ENCODE measurements at regions not wholly inside any gene's neighbourhood (a gene's known extent, or its start where the extent isn't known, plus 50 kb on each side); places are given as distances from the start of the nearest gene placed in this dataset.

DNA sequence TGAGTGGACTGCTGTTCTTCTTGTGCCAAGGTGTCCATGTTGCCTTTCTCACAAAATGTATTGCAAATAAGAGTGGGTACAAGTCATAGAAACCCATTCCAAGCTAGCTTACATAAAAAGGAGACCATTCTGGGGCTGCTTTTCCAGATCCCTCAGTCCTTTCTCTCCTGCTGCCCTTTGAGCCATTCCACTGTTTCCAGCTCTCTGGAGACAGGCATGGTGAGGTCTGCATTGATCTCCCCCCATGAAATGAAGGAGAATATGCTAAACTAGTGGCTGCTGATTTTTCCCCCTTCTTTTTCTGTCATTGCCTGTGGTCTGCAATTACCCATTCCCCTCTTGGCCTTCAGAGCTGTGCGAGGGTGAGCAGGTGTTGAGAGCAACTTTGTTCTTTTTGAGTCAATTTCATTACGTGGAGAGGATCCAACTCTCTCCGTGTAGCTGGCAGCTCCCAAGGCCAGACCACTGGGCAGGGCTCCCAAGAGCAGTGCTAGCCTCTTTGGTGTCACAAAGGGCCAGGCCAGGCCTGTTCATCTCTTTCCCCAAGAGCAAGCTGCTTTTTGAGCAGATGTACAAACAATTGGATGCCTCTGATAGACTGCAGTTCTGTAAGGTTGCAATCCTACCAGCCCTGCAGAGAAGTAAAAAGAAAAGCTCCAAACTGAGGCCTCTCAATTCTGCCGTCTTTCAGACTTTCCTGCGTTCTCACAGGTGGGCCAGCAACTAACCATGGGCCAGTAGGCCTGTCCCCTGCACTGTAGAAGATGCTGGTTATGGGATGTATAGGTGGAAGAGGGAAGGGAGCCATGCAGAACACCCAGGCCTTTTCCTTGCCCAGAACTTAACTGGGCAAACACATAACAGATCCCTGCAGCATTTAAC is 96.1 kb upstream of the ARMC2 start:
- DNase-seq (ENCODE audit: low read depth in 2 of 2): no peak

GRCh38 chr6:108752733-108753590 is 95.3 kb upstream of the ARMC2 start:
- DNase-seq (ENCODE audit: low read depth in 2 of 2): no peak

DNA sequence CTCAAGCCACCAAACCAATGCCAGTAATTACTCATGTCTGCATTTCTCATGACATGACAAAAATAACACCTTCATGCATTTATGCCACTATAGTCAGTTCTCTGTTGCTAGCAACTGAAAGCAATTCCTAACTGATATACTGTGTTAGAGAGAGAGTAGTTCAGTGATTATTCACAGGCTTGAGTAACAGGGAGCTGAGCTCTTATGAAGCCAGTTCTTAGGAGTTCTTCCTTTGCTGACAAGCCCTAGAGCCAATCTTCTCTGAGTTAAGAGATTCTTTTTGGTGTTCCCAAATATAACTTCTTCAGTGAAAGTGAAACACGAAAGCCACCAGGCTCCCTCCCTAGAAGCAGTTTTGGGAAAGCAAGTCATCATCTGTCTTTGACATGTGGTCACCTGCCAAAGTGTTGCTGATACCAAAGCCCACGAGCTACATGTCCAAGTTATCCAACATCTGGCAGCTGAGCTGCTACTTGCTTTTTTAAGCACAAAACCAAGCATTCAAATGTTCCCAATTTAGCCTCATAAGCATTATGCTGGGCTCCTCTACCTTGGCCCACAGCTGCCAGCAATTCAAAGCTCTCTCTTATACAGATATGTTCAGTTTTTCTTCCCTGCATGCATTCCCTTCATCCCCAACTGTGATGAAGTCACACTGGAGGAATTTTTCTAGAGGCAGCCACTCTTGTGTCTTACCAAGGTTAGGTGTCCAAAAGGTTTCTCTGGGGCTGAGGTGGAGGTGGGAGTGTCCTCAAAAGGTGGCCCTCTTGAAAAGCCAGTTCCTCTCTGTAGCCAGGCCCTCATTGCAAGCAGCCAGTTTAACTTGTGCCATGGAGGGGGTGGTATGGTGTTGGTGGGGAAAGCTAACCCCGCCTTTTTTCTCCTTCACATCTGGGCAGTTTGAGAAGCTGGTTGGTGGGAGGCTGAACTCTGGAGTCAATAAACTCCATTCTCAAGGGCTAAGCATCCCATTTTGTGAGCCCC is 92.7 kb upstream of the ARMC2 start:
- no peak for DNase-seq (ENCODE audit: low read depth in 2 of 2)

GRCh38 chr6:108757357-108757756 is 90.9 kb upstream of the ARMC2 start:
- no peak for DNase-seq (ENCODE audit: low read depth in 2 of 2)

- no peak for DNase-seq (ENCODE audit: low read depth in 2 of 2)
Observed at GRCh38 chr6:108758884-108759283, 89.3 kb upstream of the ARMC2 start.

GRCh38 chr6:108760126-108761050 is 87.8 kb upstream of the ARMC2 start:
- DNase-seq (ENCODE audit: low read depth in 2 of 2): no peak

DNA sequence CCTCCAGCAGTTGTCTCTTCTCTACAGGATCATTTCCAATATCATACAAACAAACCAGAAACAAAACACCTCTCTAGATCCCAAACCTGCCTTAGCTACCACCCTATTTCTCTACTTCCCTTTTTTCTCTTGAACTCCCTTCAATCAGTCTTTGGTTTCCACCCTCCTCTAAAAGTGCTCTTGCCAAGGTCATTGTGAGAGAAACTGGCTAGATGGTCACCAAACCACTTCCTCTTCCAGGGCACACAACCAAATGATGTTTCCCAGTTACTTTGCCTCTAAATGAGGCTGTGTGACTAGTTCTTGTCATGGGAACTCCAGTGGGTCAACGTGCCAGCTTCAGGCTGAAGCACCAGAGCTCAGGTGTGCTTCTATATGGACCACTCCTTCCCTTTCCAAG is 85.8 kb upstream of the ARMC2 start:
- DNase-seq (ENCODE audit: low read depth in 2 of 2): no peak

DNA sequence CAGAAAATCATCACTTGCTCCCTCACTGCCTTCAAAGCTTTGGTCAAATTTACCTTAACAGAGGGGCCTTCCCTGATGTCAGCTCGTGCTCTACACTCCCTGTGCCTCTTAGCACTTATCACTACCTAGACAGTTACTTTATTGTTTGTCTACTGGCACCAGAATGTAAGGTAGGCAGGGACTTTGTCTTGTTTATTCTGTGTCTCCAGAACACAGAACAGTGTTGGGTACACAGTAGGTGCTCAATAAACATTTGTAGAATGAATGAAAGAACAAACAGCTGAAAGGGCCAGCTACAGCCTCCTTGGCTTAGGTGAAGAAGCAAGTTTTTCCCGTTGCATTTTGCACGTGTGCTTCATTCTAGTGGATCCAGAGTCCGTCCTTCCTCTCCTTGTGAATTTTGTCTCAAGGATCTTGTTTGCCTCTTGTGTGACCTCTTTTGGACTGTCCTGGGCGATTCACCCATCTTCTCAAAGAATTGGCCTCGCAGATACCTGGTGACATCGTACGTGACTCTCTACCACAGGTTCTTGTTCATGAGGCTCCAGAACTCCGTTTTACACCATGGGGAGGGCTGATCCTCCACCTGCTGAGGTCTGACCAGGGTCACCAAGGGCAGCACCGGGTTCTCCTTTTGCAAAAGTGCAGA is 84.2 kb upstream of the ARMC2 start:
- DNase-seq (ENCODE audit: low read depth in 2 of 2): no peak

GRCh38 chr6:108764580-108764950 is 83.7 kb upstream of the ARMC2 start:
- DNase-seq (ENCODE audit: low read depth in 2 of 2): no peak

- DNase-seq (ENCODE audit: low read depth in 2 of 2): no peak
Observed at GRCh38 chr6:108765495-108765894, 82.7 kb upstream of the ARMC2 start.

DNA sequence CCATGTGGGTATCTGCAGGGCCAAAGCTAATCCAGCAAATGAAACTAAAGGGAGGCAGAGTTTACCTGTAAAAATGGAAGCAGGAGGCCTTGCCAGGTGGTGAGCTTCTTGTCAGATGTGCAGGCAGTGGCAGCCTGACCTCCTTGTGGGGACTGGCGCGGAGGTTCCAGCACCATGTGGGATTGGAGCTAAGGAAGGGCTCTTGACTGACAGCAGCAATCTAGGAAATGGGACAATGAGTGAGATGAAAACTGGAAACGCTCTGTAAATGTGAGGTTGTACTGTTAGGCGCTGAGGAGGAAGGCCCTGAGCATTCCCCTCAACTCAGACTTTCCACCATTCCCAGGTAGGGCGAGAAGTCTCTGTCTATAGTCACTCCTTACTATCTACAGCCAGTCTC is 81.8 kb upstream of the ARMC2 start:
- DNase-seq (ENCODE audit: low read depth in 2 of 2): no peak

DNA sequence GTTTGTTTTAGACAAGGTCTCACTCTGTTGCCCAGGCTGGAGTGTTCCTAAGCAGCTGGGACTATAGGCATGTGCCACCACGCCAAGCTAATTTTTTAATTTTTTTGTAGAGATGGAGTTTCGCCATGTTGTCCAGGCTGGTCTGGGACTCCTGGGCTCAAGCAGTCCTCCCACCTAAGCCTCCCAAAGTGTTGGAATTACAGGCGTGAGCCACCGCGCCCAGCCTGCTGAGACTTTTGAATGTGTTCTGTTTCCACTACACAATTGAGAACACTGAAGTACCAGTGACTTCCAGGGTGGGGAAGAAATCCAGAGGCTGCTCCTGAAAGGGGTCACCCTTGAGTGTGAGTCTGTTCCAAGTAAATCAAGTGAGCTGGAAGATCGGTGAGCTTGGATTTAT is 81.3 kb upstream of the ARMC2 start:
- DNase-seq (ENCODE audit: low read depth in 2 of 2): no peak

GRCh38 chr6:108767418-108768165 is 80.6 kb upstream of the ARMC2 start:
- no peak for DNase-seq (ENCODE audit: low read depth in 2 of 2)

GRCh38 chr6:108768166-108768555 is 80.1 kb upstream of the ARMC2 start:
- DNase-seq (ENCODE audit: low read depth in 2 of 2): no peak

DNA sequence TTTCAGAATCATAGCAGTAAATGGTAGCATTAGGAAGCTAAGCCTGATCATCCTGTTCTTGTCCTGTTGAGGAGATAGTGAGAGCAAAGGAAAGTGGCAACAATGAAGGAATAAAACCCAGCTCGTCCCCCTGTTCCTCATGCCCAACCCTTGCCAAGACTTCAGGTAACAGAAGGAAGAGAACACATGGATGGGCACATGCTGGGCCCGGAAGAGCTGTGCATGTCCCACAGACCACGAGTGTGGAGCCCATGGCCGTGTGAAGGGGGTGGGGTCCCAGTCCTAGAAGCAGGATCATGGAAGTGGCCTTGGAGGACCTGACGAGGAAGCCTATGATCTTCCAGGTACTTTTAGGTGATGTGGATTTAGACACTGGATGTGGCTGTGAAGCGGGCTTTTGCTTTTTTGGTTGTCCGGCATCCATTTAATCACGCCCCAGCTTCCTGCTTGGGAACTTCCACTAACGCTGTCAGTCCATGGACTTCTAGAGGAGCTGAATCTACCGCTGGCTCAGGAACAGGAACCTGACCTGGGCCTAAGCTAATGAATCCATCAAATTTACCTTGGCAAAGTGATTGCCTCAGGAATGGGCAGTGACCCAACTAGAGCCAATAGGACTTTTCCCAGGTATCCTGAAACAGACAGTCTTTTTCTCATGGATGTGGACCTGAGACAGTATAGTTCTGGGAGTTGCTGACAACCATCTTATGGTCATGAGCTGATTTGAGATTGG is 79.3 kb upstream of the ARMC2 start:
- DNase-seq (ENCODE audit: low read depth in 2 of 2): no peak

- no peak for DNase-seq (ENCODE audit: low read depth in 2 of 2)
Observed at GRCh38 chr6:108771421-108771820, 76.8 kb upstream of the ARMC2 start.

DNA sequence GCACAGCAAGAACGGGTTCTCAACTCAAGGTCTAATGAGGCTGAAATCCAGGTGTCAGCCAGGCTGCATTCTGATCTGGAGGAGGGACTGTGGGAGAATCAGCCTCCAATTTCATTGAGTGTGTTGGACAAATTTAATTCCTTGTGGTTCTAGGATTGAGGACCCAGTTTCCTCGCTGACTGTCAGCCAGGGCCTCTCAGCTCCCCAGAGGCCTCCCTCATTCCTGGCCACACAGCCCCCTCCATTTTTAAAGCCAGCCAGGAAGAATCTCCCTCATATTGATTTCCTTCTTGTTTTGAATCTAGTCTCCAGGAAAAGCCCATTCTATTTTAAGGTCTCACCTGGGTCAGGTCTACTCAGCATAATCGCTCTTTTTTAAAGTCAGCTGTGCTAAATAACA is 73.7 kb upstream of the ARMC2 start:
- DNase-seq (ENCODE audit: low read depth in 2 of 2): no peak

GRCh38 chr6:108777536-108777935 is 70.7 kb upstream of the ARMC2 start:
- DNase-seq (ENCODE audit: low read depth in 2 of 2): no peak

All from stimulated activated CD4-positive, alpha-beta T cell treated with anti-CD3 and anti-CD28 coated beads, Interleukin-4, amount 100 ng/mL, for 48 hours (primary cell).